Heart left ventricle (tissue), 16 donors: ENCODE measurements at regions not wholly inside any gene's neighbourhood (a gene's known extent, or its start where the extent isn't known, plus 50 kb on each side); places are given as distances from the start of the nearest gene placed in this dataset.

Source experiments
- ATAC-seq, 4 donors: fragments of 200-7000 bp; cut with Tn5 transposase; one replicate each; pipeline ENCODE4 v1.9.1; 2020 to 2022; ENCODE audit warnings: moderate library complexity in 4 of 4, mild to moderate bottlenecking in 3 of 4, moderate number of reproducible peaks in 1 of 4
- DNase-seq, 5 donors: peaks; one replicate each; pipeline ENCODE4 v3.0.0-alpha.2; 2020
- H3K27ac ChIP-seq, 12 donors: fragments of 200-600 bp; sonication (generic) in 4 of 12; one replicate each; pipeline versions ENCODE4 v1.5.0 to v1.8.0; 2016 to 2022; ENCODE audit warnings: mild to moderate bottlenecking in 2 of 12
- H3K27me3 ChIP-seq, 9 donors: fragments of 200-600 bp; sonication (generic) in 2 of 9; one replicate each; pipeline versions ENCODE4 v1.5.1 to v1.8.0; 2016 to 2022; ENCODE audit warnings: mild to moderate bottlenecking in 3 of 9
- H3K36me3 ChIP-seq, 9 donors: fragments of 200-600 bp; sonication (generic) in 2 of 9; one replicate each; pipeline versions ENCODE4 v1.5.0 to v1.8.0; 2018 to 2022; ENCODE audit warnings: mild to moderate bottlenecking in 2 of 9
- H3K4me1 ChIP-seq, 12 donors: fragments of 200-600 bp; sonication (generic) in 4 of 12; one replicate each; pipeline versions ENCODE4 v1.5.0 to v1.8.0; 2016 to 2022; ENCODE audit warnings: mild to moderate bottlenecking in 3 of 12
- H3K4me3 ChIP-seq, 12 donors: fragments of 200-600 bp; sonication (generic) in 4 of 12; one replicate each; pipeline versions ENCODE4 v1.5.0 to v1.8.0; 2017 to 2022; ENCODE audit warnings: mild to moderate bottlenecking in 9 of 12, moderate library complexity in 4 of 12
- H3K9me3 ChIP-seq, 12 donors: fragments of 200-600 bp; sonication (generic) in 4 of 12; one replicate each; pipeline versions ENCODE4 v1.5.0 to v1.8.0; 2016 to 2022; ENCODE audit warnings: mild to moderate bottlenecking in 1 of 12
- POLR2A ChIP-seq, 2 donors: fragments of 450-650 bp; IDR thresholded peaks; one replicate each; pipeline ENCODE4 v1.6.1; 2017; ENCODE audit warnings: antibody characterized with exemption in 2 of 2, mild to moderate bottlenecking in 2 of 2, moderate library complexity in 2 of 2
- WGBS, 4 donors: extraction: QIAGEN DNeasy Blood & Tissue Kit in 2 of 4; methylation state at CpG; one replicate each; pipeline versions ENCODE4 v1.1.5 to v1.1.7; 2013 to 2018; 5-methylcytosine and 5-hydroxymethylcytosine counted together
- intact Hi-C, 10 donors: fragments of 100-400 bp; cut with DNase I; formaldehyde crosslinking; loops; one replicate each; pipeline versions ENCODE4 v1.11.1 to v1.14.2; 2022
- TF ChIP-seq, protein P1 (sequence below), 12 donors: fragments of 200-600 bp; sonication (generic) in 4 of 12; IDR thresholded peaks; one replicate each; pipeline versions ENCODE4 v1.5.0 to v1.8.0; 2018 to 2022; ENCODE audit warnings: antibody characterized with exemption in 12 of 12, mild to moderate bottlenecking in 5 of 12
- donor health status: ischemic (EF 13 %, LVEDD 7.1; RV severe dilation, severe dysfunction).
- donor health status: healthy with polysubstance abuse.
- donor health status: DM: no; HTN: yes; CAD: no.
- donor health status: DM: no; HTN: no; CAD: no.
- donor health status: ischemic (EF 25% LVEDD 6.9; RV normal size, moderate dysfunction).
- donor health status: ischemic (EF 25% LVEDD 5.7; RV mildly dilated, moderate dysfunction).
- donor health status: healthy.
- donor health status: DM: yes; HTN: yes; CAD: no.
- donor health status: ischemic (EF 35%, LVEDD 5.7; RV mildly dilated, moderate dysfunction).
- donor health status: nonischemic (EF 11% LVEDD 7.7; RV severe dilation, severe dysfunction).
- donor health status: DM: yes; HTN: yes; CAD: no.
- donor health status: PGD.
- donor health status: ischemic (EF 29% LVEDD 5.4; RV normal size, mild dysfunction).
- donor health status: nonischemic (EF 23%, LVEDD 6.1; RV moderate dilation, normal function).

DNA sequence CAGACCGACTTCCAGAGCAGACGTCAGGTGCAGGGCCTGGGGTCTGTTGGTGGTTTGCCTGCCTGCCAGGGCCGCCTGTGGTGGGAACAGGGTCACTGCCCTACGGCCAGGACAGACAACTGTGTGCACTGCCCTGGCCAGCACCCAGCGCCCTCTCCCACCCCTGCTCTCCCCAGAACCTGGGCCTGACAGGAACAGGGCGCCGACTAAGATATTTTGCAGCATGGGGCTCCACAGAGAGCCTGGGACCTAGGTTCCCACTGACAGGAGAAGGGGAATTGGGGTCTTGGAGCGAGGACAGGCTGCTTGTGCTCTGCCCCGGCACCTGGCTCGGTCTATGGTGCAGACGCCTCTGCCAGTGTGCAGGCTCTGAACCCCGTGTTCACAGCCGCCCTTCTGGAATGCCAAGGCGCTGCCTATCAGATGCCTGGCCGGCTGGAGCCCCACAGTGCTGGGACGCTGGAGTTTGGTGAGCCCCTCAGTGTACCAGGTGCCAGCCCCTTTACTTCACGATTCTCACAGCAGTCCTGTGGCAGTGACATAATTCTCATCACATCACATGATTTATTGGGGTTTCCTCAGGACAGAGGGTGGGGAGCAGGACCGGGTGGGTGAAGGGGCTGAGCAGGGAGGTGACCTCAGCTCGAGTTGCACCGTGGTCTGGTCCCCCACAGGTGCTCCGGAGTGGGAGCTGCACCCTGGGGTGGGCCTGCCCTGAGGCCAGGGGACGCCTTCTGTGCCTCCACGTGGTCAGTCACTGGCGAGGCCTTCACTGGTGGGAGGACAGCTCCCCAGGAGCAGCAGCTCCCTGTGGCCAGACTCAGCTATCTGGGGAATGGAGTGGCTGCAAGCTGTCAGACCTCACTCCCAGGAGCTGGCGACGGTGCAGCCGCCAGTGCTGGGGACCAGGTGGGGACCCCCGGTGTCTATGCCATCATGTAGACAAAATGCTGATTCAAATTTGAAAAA lies 113.8 kb upstream of the LRPAP1 start:
- peak in 1 of 5 donors; percentile 40 for DNase-seq

DNA sequence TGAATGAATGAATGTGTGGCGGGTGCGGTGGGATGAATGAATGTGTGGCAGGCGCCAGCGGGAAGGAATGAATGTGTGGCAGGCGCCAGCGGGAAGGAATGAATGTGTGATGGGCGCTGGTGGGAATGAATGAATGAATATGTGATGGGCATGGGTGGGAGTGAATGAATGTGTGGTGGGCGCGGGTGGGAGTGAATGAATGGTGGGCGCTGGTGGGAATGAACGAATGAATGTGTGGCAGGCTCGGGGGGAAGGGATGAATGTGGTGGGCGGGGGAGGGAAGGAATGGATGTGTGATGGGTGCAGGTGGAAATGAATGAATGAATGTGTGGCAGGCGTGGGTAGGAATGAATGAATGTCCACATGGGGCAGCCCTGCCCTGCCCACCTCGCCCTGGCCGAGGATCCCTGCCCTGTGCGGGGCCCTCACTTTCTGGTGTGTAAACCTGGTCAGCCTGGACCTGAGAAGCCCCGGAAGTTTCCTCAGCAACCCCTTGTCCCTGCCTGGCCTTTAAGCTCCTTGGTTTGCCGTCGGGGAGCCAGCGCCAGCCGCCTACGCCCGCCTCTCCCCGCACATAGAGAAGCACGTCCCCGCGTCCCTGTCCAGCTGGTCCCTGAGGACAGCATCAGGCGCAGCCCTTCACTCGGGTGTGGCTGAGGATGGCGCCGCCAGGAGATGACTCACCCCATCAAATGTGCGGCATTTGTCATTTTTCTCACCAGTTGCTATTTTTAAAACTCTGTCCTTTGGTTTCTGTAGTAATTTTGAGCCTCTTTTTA lies 112.8 kb upstream of the LRPAP1 start:
- peak in 1 of 5 donors; percentile 51 for DNase-seq

More for the DNA sequence above, 113.8 kb upstream of the LRPAP1 start:
- intact Hi-C loops: no loop called here
- 59 to 70% (median 68%) methylated on average over 18 to 28 of the region's 28 CpGs for WGBS, 4 donors
- Histone ChIP-seq H3K4me1 (peaks cover 0 to 4% (median 0%) of the 10 kb centered on the region in 12 donors), H3K27me3 (peaks cover 0 to 46% (median 8%) of the 10 kb centered on the region in 9 donors), H3K9me3 (no peaks in the 10 kb centered on the region), H3K27ac (no peak overlapping the region), H3K36me3 (no peaks in the 10 kb centered on the region), H3K4me3 (no peak overlapping the region)
- TF ChIP-seq POLR2A (IDR thresholded peaks at IDR 0.05): no peak
- TF ChIP-seq, protein P1, sequence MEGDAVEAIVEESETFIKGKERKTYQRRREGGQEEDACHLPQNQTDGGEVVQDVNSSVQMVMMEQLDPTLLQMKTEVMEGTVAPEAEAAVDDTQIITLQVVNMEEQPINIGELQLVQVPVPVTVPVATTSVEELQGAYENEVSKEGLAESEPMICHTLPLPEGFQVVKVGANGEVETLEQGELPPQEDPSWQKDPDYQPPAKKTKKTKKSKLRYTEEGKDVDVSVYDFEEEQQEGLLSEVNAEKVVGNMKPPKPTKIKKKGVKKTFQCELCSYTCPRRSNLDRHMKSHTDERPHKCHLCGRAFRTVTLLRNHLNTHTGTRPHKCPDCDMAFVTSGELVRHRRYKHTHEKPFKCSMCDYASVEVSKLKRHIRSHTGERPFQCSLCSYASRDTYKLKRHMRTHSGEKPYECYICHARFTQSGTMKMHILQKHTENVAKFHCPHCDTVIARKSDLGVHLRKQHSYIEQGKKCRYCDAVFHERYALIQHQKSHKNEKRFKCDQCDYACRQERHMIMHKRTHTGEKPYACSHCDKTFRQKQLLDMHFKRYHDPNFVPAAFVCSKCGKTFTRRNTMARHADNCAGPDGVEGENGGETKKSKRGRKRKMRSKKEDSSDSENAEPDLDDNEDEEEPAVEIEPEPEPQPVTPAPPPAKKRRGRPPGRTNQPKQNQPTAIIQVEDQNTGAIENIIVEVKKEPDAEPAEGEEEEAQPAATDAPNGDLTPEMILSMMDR (IDR thresholded peaks at IDR 0.05): no peak
- peak in 1 of 4 donors; percentile 5 for ATAC-seq

DNA sequence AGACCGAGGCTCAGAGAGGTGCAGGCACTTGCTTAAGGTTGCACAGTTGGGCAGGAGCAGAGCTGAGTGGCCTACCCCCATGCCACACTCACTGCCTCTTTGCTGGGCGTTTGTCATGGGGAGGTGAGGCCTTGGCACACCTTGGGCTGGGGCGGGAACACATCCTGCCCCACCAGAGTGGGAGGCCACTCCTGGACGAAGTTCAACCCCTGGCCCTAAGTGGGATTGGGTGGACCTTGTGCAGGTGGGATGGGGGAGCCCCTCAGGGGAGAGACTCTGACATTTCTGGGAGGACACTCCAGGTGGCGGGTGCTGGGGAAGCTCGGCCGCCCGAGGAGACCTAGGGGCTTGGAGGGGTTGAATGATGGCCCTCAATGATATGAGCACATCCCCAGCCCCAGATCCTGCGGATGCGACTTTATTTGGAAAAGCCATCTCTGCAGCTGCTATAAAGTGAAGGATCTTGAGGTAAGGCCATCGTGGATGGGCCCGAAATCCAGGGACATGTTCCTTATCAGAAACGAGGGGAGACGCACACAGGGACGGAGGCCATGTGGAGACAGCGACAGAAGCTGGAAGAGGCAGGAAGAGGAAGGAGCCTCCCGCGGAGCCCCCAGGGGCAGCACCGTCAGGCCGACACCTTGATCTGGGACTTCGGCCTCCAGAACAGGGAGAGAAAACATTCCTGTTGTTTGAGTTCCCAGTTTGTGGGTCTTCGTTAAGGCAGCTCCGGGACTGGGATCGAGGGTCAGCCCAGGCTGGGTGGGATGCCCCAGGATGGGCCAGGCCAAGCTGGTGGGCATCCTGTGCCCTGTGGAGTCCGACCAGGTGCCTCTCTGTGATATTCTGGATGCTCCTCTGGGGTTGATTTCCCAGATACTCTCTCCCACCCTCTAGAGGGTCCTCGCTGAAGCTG lies 111.6 kb upstream of the LRPAP1 start:
- intact Hi-C loops: no loop called here
- Histone ChIP-seq H3K27me3 (peaks cover 0 to 38% (median 8%) of the 10 kb centered on the region in 9 donors), H3K4me1 (peaks cover 0 to 4% (median 0%) of the 10 kb centered on the region in 12 donors), H3K4me3 (no peak overlapping the region), H3K9me3 (peaks cover 0 to 3% (median 0%) of the 10 kb centered on the region in 12 donors), H3K27ac (no peak overlapping the region), H3K36me3 (no peaks in the 10 kb centered on the region)
- 67 to 74% (median 72%) methylated on average over 23 to 26 of the region's 26 CpGs for WGBS, 4 donors
- DNase-seq (peak in 2 of 5 donors; percentile 5 to 59), ATAC-seq (no peak)
- TF ChIP-seq, protein P1 (IDR thresholded peaks at IDR 0.05): no peak
- TF ChIP-seq POLR2A (IDR thresholded peaks at IDR 0.05): no peak

More for the DNA sequence above, 112.8 kb upstream of the LRPAP1 start:
- no peak for TF ChIP-seq POLR2A (IDR thresholded peaks at IDR 0.05)
- TF ChIP-seq, protein P1 (IDR thresholded peaks at IDR 0.05): no peak
- no peaks in the 10 kb centered on the region for H3K36me3 ChIP-seq
- H3K4me3 ChIP-seq: no peak overlapping the region
- intact Hi-C loops: no loop called here
- peaks cover 0 to 38% (median 8%) of the 10 kb centered on the region in 9 donors for H3K27me3 ChIP-seq
- no peak for ATAC-seq
- peaks cover 0 to 4% (median 0%) of the 10 kb centered on the region in 12 donors for H3K4me1 ChIP-seq
- WGBS, 4 donors: 57 to 68% (median 65%) methylated on average over 33 of the region's 33 CpGs
- no peaks in the 10 kb centered on the region for H3K9me3 ChIP-seq
- no peak overlapping the region for H3K27ac ChIP-seq
